ENCODE measurements at regions not wholly inside any gene's neighbourhood (a gene's known extent, or its start where the extent isn't known, plus 50 kb on each side); places are given as distances from the start of the nearest gene placed in this dataset.

DNA sequence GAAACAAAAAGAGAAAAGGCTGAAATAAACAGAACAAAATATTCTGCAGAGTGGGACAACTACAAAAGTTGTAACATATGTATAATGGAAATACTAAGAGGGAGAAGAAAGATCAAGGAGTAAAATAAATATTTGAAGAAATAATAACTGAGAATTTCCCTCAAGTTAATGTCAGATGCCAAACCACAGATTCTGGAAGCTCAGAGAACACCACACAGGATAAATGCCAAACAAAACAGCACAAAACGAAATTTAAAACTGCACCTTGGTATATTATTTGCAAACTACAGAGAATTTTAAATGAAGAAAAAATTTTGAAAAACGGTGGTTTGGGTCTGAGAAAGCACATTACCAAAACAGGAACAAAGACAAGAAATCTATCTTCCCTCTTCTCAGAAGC, 1588.9 kb upstream of the TMEFF2 start:
- no peak for DNase-seq

DNA sequence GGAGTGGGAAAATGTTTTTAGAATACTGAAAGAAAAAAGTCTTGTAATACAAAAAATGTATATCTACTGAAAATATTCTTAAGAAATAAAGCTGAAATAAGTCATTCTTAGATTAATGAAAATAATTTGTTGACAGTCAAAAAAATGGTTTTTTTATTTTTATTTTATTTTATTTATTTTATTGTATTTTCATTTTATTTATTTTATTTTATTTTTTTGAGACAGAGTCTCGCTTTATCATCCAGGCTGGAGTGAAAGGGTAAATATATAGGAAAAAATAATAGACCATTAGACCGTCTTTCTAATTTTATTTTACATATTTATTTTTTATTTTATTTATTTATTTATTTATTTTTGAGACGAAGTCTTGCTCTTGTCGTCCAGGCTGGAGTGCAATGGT, 1583.6 kb upstream of the TMEFF2 start:
- no peak for DNase-seq

DNA sequence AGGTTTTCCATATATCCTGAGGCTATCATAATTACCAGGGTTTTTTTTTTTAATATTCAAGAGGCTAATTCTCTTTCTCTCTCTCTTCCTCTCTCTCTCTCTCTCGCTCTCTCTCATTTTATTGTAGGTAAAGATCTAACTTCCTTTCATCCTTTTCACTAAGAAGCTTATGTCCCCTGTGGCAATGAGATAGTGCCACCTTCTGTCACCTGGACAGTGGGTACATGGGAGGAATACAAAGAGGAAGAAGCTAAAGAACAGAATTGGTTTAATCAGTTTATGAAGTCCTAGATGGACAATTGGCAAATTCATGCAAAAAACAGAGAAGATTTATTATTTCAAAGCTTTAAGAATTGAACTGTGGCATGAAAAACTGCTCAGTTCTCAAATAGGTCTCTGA, 1582.3 kb upstream of the TMEFF2 start:
- no peak for DNase-seq

DNA sequence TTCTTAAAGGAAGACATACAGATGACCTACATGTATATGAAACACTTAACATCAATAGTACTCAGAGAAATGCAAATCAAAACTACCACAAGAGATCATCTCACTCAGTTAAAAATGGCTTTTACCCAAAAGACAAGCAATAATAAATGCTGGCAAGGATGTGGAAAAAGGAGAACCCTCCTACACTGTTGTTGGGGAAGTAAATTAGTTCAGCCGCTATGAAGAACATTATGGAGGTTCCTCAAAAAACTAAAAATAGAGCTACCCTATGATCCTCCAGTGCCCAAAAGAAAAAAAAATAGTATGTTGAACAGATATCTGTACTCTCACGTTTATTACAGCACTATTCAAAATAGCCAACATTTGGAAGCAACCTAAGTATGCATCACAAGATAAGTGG, 1579.4 kb upstream of the TMEFF2 start:
- DNase-seq = no peak

DNA sequence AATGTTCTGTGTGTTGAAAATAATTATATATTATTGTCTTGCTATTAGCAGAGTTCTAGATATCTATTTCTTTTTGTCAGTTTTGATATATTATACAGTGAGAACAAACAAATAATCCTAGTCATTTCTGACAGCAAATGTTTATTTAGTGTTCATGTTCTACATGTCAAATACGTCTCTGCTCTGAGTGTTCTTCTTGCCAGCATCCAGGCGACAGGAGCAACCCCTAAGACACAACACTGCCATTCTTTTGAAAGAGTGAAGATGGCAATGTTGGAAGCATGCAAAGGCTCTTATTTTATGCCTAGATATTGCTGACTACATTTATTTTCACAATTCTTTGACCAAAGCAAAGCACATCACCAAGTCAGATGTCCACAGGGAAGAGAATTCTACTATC, 1556.6 kb upstream of the TMEFF2 start:
- no peak for DNase-seq

- DNase-seq = no peak
These were observed 1554.8 kb upstream of the TMEFF2 start for GRCh38 chr2:193749485-193749884.

DNA sequence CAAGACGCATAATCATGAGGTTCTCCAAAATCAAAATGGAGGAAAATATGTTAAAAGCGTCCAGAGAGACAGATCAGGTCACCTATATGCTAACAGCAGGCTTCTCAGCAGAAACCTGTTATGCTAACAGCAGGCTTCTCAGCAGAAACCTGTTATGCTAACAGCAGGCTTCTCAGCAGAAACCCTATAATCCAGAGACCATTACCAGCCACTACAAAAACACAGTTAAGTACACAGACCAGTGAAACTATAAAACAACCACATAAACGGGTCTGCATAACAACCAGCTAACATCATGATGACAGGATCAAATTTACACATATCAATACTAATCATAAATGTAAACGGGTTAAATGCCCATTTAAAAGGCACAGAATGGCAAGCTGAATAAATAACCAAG, 1548.4 kb upstream of the TMEFF2 start:
- no peak for DNase-seq

- no peak for DNase-seq
These were observed 1544.2 kb upstream of the TMEFF2 start for GRCh38 chr2:193738892-193739291.

DNA sequence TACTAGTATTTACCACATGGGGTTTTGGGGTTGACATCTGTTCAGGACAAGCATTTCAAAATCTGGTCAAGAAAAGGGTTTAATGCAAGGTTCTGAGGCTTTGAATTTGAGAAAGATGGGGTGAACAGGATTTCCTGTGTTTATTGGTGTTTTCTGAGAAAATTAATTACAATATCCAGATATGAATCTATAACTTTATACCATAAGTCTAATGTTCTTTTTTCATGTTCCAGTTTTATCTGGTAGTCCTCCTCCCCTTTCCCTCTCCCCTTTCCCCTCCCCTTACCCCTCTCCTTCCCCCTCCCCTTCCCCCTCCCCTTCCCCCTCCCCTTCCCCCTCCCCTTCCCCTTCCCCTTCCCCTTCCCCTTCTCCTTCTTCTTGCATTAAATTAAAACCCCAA, 1518.2 kb upstream of the TMEFF2 start:
- no peak for DNase-seq

- no peak for DNase-seq
These were observed 1508.7 kb upstream of the TMEFF2 start for GRCh38 chr2:193703411-193703810.

DNA sequence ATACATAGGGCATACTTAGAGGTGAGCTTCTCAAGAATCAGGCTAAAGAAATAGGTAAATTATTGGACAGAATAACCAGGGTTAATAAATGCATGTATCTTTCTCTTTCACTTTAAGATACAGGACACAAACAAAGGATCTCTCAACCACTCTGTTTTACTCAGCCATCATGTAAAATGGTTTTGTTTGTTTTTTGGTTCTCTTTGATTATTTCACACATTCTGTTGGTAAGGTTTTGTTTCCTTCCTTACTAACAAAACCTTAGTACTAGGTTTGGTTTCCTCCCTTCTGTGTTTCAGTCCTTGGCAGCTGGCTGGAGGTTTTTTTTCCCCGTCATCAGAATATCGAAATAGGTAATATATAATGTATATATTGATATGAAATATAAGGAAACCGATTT, 1506.8 kb upstream of the TMEFF2 start:
- DNase-seq = no peak

- DNase-seq = no peak
These were observed 1500.6 kb upstream of the TMEFF2 start for GRCh38 chr2:193695367-193695766.

- no peak for DNase-seq
These were observed 1499.0 kb upstream of the TMEFF2 start for GRCh38 chr2:193693758-193694157.

DNA sequence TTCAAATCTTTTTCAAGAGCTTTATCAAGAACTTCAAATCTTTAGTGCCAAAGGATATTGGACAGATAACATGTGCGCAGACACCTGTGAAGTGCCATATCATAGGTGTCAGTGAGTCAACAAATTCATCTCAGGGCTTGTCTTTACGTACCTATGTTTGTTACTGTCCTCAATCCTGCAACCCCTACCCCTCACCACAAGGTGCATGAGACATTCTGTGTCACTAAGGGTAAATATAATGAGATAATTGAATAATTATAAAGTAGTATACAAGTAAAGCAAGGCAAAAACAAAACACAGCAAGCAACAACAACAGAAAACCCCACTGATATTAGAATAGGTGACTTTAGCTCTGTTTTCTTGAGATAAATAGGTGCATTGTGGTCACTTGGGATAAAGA, 1495.8 kb upstream of the TMEFF2 start:
- no peak for DNase-seq

DNA sequence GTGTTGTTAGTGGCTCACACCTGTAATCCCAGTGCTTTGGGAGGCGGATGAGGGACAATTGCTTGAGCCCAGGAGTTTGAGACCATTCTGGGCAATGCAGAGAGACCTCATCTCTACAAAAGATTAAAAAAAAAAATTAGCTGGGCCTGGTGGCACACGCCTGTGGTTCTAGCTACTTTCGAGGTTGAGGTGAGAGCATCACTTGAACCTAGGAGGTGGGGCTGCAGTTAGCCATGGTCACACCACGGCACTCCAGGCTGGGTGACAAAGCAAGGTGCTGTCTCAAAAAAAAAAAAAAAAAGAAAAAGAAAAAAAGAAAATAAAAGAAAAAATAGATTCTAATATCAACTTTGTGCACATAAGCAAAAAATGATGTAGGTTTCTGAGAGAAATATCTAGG, 1492.5 kb upstream of the TMEFF2 start:
- no peak for DNase-seq

- DNase-seq = no peak
These were observed 1485.1 kb upstream of the TMEFF2 start for GRCh38 chr2:193679847-193680246.

DNA sequence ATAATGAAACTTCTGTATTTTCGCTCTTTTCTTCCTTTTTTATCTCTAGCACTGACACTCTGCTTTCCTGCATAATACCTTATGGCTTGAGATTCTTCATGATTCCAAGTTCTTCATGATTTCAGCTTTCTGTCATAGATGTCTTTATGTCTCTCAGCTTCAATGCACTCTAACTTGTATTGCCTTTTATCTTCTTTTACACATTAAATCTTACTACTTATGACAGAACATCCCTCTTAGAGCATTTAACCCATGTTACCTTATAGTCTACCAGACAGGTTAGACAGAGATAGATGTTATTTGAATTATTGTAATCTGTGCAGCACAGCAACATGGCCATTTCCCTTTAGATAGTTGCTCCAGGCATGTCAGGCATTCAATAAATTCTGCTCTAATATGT, 1475.7 kb upstream of the TMEFF2 start:
- no peak for DNase-seq

DNA sequence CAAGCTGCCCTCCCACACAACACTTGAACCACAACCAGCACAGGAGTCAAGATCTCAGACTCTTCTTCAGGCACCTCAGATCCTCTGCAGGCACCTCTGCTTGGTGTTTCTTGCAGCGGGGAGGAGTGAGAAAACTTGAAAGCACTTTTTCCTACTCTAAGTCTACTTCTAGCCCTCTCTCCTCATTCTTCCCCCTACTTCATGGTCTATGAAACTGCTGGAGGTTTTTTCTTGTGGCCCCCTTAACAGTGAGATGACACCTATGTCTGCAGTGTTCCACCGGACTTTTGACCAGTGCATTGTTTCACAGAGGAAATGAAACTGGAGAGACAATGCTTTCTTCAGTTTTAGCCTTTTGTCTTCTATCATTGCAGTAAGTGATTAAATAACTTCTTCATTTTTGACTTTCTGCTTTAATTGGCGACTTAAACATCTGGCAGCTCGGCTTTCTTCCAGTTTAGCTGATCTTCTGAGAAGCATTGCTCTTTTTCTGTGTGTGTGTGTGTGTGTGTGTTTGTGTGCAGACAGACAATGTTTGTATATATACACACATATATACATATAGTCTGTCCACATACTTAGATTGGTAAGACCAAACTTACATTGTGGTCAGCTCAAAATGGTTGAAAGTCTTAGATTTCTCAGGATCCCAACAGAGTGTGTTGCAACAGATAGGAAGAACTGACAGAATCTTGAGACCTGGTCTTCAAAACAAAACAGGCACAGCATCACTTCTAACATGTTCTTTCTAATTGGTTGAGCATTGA, 1474.0 kb upstream of the TMEFF2 start:
- DNase-seq = no peak

DNA sequence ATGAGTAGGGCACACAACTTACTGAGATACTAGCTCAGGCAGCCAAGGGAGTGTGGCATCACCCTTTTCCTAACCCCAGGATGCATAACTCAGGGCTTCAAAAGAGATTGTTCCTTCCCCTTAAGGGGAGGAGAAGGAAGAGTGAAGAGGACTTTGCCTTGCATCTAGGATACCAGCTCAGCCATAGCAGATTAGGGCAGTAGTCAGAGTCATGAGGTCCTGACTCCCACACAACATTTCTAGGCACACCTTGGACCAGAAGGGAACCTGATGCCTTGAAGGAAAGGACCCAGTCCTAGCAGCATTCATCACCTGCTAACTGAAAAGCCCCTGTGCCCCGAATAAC, 1433.2 kb upstream of the TMEFF2 start:
- DNase-seq = no peak

- no peak for DNase-seq
These were observed 1432.6 kb upstream of the TMEFF2 start for GRCh38 chr2:193627187-193627926.

- DNase-seq = no peak
These were observed 1413.7 kb upstream of the TMEFF2 start for GRCh38 chr2:193608451-193608850.

- no peak for DNase-seq
These were observed 1396.1 kb upstream of the TMEFF2 start for GRCh38 chr2:193590831-193591230.

DNA sequence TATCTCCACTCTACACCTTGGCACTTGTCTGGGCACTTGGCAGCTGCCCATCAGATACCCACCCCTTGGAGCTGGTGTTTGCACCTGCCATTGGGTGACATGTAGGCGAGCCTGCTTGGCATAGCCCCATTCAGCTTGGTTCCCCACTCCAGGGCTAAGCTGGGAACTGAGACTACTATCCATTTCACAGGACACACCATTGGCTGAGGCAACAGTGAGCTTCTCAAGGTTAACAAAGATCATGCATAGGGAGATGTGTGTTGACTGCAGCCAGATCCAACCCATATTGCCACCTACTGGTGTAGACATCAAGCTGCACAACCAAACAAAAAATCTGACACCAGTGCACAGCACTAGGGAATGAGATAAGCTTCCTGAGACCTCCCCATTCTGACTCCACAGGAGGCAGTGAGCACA, 1389.8 kb upstream of the TMEFF2 start:
- DNase-seq = no peak

DNA sequence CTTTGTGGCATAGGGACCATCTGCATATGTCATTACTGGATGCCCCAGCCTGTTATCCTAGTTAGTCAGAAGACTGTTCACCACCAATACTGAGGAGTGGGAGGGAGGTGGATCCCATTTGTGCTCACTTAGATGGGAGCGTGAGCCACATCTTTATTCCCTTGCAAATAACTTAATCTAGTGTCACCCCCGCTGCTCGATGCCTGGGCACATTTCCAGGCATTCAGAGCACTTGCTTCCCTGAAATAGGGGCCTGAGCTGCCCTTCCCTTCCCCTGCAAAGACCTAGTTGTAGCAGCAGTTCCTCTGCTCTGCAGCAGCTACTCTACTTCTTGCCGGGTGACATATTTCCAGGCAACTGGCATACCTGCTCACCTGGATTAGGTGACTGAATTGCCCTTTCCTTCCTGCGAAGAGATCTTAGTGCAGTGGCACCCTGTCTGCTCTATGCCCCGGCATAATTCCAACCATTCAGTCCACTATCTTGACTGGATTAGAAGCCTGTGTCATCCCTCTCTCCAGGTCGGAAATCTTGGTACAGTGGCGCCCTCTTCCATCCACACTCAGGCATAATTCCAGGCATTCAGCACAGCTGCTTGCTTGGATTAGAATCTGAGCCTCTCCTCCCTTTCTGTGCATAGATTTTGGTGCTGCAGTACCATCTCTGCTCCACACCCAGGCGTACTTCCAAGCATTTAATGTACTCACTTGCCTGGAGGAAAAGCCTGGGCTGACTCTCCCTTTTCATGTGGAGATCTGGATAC, 1389.1 kb upstream of the TMEFF2 start:
- no peak for DNase-seq
